ENCODE measurements at regions not wholly inside any gene's neighbourhood (a gene's known extent, or its start where the extent isn't known, plus 50 kb on each side); places are given as distances from the start of the nearest gene placed in this dataset.

DNA sequence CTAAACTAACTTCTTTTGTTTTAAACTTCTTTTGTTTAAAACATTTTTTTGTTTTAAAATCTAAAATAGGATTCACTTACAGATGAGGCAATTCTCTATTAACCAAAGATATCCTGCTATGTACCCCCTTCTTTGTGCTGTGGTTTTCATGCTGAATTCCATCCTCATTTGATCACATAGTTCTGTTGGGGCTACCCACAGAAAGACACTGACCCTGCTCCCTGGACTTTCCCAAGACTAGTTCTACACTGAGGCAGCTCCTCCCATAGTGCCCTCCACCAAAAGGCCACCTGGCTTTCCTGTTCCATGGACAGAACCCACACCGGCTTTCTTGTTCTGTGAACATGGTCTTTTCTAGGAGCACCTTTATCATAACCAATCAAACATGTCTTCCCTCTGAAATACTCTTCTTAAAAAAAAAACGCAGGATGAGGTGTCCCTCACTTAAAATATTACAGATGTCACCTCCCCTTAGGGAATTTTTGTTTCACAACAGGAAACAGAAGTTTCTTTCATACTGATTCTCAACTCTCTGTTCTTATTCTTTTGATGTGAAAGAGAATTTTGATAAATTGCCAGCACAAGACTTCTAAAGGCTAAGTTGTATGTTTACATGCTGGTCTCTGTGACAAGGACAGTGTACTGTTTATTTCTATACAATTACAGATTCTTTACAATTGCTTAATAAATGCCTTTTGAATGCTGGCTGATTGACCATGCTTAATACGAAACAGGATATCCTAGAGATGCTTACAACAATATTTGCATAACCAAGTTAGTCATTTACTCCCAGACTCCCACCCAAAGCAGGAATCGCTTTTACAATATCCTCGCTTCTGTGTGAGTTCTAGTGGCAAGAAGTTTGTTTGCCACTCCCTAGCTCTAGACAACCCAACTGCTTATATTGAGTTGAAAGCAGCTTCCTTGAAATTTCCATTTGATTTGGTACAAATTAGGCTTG, 300.4 kb downstream of the DTWD2 start:
- no peak for DNase-seq (ENCODE audit: low spot score)

DNA sequence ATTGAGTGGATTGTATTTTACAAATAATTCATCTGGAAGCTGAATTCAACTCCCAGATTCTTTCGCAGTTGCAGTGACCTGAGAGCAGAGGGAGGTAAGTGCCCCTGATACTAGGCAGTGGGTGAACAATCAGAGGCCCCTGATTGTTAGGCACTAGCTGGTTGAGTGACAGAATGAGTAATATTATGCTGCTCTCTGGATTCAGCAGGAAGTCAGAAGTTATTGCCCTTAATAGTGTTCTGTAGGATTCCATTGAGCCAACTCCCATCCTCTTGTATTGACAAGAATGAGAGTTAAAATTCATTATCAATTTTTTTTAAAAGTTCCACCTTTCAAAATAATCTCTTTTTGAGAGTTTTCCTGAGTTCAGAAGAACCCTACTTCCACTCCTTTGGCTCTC, 301.2 kb downstream of the DTWD2 start:
- DNase-seq (ENCODE audit: low spot score), result no peak

DNA sequence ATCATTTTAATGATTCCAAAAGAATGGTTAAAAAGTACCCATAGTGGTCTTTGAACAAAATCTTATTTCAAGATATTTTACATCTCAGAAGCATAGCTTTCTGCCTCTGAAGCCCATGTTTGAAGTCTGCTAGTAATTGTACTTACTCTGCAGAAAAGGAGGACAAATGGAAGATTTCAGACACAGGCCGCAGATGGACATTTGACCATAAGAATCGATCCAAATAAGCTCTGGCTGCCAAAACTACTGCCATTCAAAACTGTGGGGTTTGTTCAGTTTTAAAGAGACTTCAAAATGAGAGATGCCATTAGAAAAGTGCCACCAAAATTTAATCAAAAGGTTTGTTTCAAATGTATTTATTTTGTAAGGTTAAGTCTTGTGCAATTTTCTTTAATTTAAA, 306.7 kb downstream of the DTWD2 start:
- no peak for DNase-seq (ENCODE audit: low spot score)

DNA sequence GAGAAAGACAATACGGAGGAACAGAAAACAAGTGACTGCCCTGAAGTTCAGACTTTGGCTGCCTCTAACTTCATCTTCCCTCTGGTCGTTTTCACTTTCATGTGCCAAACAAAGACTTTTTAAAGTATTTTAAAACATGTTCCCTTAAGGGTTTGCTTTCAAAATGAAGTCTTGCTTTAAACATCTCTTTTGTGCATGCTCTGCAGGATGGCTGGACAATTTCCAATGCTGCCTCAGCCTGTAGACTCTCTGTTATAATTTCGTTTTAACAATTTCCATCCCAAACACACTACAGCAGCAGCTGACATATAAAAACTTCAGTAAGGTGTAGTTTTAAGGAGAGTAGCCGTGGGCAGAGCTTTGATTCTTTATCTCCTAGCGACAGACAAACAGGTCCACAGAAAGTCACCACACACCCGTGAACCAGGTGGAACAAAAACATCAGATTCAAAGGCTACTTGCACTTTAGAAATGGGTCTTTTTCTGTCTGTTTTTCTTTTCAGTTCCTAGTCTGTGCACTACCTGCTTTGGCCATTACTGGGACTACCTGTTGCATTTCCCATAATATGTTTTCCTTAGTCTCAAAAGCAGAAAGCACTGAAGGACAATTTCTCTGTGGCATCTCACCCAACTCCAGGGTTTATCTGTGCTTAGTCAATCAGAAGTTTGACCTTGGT, 308.9 kb downstream of the DTWD2 start:
- no peak for DNase-seq (ENCODE audit: low spot score)

DNA sequence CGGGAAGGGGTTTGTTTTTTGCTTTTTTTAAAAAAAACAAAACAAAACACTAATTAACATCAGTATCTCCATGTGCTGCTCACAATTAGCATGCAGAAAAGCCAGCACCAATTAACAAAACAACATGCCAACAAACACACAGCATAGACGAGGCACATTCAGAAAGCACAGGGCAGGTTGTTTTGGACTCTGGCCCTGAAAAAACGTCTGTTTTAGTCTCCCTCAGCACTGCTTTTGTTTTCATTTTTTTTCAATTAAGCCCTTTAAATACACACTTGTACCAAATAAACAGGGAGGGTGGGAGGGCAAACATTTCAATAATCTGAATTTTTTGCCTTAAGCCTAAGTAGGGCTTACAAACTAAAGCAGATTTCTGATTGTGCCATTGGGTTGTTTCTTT, 309.6 kb downstream of the DTWD2 start:
- DNase-seq (ENCODE audit: low spot score), result no peak

DNA sequence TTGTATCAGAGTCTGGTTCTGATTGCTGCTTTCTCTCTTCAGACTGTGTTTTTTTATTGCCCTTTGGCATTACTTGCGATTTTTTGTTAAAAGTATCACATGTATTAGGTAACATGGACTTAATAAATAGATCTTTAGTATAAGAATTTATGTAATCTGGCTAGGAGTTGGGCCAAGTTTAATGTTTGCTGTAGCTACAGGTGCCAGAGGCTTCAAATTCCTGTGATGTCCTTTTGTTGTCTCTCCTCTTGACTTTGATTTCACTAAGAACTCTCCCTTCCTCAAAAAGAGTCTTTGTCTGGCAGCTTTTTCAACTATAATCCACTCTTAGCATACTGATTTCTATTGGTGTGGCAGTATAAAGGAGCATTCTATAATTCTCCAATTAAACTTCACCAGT, 313.1 kb downstream of the DTWD2 start:
- no peak for DNase-seq (ENCODE audit: low spot score)

DNA sequence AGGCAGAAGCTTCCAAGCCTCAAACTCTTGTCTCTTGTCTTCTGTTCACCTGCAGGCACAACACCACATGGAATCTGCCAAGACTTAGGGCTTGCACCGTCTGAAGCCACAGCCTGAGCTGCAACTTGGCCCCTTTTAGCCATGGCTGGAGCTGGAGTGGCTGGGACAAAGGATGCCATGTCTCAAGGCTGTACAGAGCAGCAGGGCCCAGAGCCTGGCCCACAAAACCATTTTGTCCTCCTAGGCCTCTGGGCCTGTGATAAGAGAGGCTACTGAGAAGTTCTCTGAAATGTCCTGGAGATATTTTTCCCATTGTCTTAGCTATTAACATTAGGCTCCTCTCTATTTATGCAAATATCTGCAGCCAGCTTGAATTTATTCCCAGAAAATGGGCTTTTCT, 330.8 kb downstream of the DTWD2 start:
- DNase-seq (ENCODE audit: low spot score), result no peak

DNA sequence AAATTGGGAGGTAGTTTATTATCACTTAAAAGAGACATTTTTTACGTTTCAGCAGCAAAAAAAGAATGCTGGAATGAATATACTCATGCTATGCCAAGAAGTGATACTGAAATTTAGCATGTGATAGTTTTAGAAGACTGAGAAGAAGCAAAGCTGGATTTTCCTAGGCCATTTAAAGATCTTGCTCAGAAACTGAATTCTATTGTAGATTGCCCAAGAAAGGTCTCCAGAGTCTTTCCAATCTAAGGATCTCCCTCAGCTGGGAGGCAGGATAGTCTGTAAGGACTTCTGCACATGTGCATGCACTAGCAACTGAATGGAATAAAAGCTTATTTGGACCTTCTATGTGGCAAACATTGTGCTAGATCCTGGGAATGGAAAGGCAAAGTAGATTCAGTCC, 334.5 kb downstream of the DTWD2 start:
- no peak for DNase-seq (ENCODE audit: low spot score)

DNA sequence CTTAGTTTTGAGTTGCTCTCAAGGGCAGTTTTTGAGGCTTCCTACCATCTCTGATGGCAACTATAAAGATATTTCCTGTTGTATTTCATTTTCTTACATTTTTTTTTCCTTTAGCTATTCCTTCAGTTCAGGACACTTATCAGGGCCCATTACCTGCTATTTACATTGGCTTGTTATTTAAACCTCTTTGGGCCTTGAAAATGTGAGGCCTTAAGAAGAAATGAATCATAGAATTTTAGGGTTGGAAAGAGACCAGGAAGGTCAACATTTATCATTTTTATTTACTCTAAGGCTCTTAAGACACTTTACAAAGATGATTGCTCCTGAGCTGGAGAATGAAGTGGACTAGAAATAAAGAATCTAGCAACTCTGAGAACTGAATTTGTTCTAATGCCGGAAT, 335.2 kb downstream of the DTWD2 start:
- DNase-seq (ENCODE audit: low spot score), result no peak

DNA sequence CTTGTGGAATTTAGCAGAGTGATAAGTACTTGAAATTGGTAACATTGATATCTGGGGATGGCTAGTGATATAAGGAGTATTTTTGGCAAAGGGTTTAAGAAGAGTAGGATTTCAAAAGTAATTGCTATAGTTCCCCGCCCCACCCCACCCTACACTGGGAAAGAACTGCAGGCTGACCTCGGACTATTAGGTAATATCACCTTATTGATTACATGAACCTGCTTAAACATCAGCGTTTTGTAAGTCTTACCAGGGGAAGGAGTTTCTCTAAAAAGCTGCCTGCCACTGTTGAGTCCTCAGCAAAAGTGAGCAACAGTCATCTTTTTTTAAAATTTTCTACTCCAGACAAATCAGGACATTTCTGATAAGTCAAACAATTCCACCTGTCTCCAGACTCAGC, 337.3 kb downstream of the DTWD2 start:
- no peak for DNase-seq (ENCODE audit: low spot score)

DNA sequence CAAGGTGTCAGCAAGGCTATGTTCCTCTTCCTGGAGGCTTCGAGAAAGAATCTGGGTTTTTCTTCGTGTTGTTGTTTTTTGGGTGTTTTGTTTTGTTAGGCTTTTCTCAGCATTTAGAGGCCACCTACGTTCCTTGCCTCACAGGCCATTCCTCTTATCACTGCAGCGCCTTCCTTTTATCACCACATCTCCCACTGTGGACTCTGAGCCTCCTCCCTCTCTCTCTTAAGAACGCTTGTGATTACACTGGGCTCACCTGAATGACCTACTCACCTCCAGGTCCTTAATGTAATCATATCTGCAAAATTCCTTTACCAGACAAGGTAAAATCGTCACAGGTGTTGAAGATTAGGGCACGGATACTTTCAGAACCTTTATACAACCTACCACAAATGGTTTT, 340.8 kb downstream of the DTWD2 start:
- no peak for DNase-seq (ENCODE audit: low spot score)

DNA sequence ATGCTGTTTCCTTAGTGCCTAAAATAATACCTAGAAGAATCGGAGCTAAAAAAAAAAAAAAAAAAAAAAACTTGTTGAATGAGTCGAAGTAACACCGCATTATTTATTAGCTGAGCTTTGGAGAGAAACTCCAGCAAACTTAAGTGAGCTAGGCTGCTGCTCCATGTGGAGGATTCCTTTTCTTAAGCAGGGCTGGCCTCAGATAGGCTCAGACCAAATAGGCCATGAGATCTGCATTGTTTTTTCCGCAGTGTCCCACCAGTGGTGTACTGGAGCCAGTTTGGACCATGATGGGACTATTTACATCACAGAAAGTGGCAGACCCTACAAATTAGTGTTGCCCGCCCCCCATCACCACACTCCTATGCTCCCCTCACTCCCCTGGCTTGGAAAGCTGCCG, 341.4 kb downstream of the DTWD2 start:
- DNase-seq (ENCODE audit: low spot score), result no peak

DNA sequence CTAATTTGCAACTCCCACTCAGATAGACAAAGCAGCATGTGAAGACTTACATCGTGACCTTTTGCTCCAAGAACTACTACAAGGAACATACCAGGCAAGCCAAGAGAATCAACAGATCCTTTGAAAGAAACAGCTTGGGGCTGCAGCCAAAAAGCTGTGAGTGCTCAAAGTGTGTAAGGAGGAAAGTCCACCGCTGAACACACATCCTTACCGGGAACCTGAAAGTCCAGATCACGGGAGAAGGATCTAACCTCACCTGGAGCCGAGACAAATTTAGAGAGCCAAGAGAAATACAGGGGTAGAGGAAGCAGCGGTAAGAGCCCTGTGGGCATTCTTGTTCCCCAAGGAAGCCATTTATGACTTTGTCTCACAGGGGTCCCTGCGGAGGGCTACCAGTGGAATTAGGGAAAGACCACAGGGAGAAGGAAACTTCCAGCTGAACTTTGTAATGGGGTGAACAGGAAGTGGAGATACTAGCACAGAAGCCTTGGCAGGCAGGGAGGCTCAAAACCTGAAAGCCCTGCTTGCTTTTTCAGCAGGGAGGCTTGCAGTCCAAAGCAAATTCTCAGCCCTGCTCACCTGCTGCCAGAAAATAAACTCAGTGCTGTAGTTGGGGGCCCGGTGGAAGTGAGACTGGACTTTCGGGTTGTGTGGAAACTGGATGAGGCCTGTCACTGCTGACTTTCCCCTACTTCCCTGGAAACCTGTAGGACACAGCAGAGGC, 350.2 kb downstream of the DTWD2 start:
- no peak for DNase-seq (ENCODE audit: low spot score)

DNA sequence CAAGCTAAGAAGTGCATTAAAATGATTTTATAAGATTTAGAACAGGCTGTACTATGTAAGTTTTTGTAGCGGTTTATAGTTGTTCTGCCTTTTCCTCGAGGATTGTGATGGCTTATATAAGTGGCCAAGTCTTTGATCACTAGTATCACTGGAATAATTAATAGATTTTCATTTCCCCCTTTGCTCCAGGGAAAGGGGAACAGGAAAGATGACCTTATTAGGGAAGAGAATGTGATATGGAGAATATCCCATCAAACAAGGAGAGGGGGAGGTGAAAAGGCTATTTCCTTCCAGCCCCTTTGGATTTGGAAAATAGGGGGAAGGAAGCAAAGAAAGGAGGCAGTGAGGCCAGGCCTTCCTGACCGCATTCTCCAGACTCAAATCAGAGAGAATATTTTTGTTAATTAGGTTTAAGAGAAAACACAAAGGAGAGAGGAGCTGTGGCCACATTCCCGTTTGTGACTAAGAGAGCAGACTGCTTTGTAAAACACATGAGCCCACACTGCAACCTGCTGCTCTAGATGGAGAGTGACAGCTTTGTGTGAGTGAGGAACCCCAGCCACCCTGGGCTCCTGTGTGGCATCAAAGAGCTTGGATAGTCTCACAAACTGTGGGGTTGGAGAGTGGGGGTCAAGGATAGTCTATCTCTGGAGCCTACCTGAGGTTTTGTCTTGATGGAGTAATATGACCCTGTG, 359.5 kb downstream of the DTWD2 start:
- no peak for DNase-seq (ENCODE audit: low spot score)

DNA sequence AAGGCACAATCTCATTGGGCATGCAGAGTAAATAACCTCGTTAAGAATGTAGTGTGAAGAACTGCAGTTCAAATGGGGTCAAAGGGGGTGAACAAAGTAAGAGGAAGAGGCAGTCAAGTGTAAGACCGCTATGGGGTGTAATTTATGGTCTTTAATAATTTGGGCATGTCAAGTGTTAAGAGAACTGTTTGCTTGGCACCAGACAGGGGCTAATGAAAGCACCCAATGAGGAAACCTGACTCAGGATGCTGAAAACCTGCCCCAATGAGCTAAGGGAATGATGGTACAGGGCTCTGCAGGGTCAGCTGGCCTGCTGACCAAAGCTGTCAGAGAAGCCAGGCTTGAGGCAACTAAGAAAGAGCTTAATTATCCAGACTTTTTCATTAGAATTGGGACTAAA, 368.1 kb downstream of the DTWD2 start:
- DNase-seq (ENCODE audit: low spot score), result no peak

DNA sequence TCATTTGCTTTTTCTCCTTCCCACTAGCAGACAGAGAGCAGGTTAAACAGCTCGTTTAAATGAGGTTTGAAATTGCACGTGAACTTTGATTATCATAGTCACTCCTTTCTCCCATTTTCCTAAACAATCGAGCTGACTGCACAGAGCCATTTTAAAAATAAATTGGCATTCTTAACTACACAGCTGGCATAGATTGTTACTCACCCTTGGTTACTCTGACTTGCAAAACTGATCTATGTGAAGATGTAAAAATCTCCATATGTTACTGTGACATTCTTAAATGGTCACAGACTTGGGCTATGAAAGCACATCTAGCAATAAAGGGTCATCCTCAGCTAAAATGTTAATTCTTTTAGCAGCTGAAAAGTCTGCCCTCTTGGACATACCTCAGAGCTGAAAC, 368.5 kb downstream of the DTWD2 start:
- no peak for DNase-seq (ENCODE audit: low spot score)

DNA sequence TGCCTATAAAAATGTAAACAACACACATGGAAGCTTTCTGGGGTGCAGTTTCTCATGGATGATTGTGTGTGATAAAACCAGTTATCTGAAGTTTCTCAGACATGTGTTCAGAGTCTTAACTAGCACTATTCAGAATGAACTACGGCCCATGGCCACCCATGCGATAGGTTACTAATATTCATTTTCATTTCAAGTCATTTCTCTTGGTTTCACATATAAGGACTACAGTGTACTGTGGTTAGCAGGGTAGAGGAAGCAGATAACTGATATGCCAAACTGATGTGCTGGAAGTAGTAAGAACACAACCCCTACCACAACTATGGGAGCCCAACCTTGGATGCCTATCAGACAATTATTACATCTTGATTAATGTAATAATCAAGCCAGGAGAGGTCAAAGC, 372.1 kb downstream of the DTWD2 start:
- no peak for DNase-seq (ENCODE audit: low spot score)

DNA sequence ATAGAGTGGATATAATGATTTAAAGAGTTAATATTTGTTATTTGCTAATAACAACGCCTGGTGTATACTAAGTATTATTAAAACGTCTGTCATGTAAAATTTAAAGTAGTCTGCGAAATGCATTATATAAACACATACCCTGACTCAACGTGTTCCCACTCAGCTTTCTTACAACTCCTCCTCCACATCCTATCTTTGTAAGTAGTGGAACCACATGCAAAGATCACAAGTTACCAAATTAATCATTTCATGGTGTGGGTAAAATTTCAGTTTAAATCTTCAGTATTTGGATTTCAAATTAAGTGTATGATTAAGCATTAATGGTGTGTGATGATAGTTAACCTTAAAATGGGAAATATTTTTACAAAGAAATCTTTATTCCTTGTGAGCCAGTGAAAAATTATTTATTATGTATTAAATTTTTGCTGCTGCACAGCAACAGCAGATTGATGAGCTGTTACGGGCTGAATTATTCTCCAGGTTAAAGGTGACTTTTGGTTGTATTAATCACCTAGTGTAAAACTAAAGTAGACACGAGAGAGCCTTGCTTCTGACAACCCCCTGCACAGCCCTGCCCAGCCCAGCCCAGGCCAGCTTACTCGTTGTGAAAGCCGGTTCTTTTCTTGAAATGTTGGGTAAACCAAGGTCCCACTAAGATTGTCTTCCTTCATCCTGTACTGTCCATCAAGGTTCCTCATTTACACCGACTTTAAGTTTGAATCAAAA, 373.5 kb downstream of the DTWD2 start:
- DNase-seq (ENCODE audit: low spot score), result no peak

DNA sequence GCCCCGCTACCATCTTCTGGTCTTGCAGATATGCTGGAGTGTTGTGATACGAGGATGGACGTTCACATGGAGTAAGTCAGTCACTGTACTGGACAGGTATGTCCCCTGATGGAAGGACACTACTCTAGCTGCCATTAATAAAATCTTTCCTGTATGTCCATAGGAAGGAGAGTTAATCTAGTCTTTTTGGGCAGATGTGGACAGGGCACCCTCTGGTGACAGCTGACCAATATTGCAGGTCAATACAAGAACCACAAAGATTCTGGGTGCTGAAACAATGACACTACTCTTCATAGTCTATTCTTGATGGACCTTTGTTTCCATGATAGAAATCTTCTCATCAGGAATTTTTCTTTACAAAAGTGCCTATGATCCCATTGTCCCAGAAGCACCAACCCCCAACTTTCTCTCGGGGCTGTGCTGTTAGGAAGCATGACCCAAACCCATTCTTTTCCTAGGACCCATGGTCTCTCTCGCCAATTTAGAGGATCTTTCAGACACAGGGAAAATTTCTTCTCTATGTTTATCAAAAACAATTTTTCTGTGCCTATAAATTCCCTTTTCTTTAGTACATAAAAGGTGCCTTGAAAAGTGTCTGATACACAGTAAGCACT, 376.9 kb downstream of the DTWD2 start:
- DNase-seq (ENCODE audit: low spot score), result no peak

DNA sequence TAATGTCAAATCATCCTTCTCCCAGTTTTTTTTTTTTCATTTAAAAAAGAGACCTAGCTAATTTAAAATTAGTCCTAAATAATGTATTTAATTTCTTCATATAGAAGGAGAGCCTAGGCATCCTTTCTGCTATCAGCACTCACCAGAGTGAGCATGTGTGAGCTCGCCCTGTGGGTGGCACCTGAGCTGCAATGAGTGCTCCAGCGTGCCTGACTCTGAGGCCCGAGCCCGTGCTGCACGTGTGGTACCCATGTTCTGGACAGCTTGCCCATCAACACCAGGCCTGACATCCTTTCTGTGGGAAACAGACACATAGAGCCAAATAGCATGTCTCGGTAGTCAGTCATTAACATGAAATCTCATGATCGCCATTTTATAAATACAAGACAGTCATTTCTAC, 381.4 kb downstream of the DTWD2 start:
- no peak for DNase-seq (ENCODE audit: low spot score)

DNA sequence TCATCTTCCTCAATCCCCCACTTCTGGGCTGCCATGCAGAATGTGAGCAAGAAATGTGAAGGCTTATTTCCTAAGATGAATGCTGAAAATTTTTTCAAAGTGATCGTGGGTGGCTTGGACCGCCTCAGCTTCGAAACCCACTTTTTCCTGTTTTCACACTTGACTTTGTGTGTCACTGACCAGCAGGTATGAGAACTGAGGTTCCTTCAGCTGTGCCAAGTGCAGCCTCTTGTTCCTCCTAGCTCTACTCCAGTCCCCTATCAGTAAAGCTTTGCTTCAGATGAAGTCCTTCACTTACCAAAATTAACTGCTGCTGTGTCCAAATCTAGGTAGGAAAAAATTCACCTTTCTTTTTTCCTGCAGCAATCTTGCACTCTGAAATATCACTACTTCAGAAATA, 382.6 kb downstream of the DTWD2 start:
- DNase-seq (ENCODE audit: low spot score), result no peak
